CMK (cell line): ENCODE measurements at regions not wholly inside any gene's neighbourhood (a gene's known extent, or its start where the extent isn't known, plus 50 kb on each side); places are given as distances from the start of the nearest gene placed in this dataset.

ENCODE experiments used
- DNase-seq: peaks from one replicate; pipeline ENCODE4 v3.0.0-alpha.2; 2010; ENCODE audit warnings: low read depth

DNA sequence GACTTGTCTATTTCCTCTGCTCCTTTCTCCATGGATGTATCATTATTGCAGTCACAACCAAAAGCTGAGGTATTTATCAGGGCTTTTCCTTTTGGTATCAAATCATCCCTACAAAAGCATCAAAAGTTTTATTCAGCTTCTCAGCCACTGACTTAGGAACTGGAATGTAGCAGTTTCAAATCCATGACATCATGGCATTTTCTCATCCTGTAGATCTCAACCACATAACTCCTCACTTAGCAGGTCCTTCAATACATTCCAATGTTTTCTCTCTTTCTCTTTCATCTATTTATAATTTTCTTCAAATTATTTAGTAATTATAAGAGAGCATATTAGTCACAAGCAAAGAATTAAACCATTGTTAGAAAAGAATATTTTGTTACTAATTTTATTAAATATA lies 537.4 kb upstream of the SORCS1 start:
- DNase-seq = no peak

- DNase-seq = no peak
Measured at GRCh38 chr10:107692072-107692471, 527.6 kb upstream of the SORCS1 start.

DNA sequence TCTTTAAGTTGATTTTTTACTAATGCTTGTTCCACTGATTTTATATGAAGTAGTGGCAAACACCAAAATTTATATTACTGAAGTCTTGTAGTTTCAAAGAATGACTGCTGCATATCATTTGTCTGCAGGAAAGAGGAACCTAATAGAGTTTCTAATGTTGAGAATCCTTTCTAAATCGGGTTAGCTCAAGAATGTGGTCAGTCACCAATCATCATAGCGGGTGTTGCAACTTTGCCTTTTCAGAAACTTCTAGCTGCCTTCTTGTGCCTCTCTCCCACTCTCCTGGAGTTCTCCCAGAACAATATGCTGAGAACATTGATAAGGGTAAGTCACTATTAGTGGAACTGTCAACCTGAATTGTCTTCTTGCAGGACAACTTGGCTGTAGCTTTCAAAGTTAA lies 524.8 kb upstream of the SORCS1 start:
- DNase-seq = no peak

GRCh38 chr10:107687701-107688100 lies 523.2 kb upstream of the SORCS1 start:
- DNase-seq = no peak

DNA sequence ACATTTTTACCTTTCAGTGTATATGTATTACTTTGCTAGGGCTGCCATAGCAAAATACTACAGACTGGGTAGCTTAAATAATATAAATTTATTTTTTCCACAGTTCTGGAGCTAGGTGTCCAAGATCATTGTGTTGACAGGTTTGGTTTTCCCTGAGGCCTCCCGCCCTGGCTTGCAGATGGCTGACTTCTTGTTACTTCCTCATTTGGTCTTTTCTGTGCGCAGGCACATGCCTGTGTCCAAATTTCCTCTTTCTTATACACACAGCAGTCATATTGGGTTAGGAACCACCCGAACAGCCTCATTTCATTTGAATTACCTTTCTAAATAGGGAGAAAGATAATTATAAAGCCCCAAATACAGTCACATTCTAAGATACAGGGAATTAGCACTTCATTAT lies 521.6 kb upstream of the SORCS1 start:
- DNase-seq = no peak

DNA sequence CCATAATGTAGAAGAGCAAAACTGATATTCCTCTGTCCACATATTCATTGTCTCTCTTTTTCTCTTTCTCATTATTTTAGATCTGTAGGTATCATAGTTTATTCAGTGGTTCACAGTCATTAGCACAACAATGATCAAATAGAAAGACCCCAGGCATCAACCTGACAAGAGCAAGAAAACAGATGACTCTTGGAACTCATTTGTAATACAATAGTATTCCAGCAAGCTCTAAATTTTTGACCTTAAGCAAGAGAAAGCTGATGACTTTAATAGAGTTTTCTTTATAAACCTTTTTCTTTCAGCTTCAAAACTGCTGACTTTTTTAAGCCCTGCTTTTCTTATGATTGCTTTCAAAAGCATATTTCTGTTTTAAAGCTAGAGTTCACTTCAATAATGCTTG lies 507.5 kb upstream of the SORCS1 start:
- no peak for DNase-seq

DNA sequence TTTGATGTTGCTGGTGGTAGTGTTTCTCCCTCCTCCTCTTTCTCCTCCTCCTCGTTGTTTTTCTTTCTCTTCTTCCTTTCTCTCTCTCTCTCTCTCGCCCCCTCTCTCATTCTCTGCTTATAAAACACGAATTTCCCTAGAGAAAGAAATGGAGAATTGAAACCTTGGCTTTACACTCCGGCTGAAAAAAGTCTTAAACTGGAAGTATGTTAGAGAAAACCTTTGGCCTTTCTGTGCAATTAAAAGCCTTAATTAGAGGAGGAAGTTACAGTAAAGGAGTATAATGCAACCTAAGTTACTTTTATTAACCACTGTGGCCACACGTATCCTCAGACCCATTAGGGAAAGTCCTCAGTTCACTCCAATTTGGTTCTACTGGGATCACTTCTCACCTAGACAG lies 501.7 kb upstream of the SORCS1 start:
- DNase-seq = no peak

- DNase-seq = no peak
Measured at GRCh38 chr10:107665459-107665858, 501.0 kb upstream of the SORCS1 start.

- DNase-seq = no peak
Measured at GRCh38 chr10:107657851-107658250, 493.3 kb upstream of the SORCS1 start.

GRCh38 chr10:107656932-107657331 lies 492.4 kb upstream of the SORCS1 start:
- DNase-seq = no peak

- no peak for DNase-seq
Measured at GRCh38 chr10:107653832-107654287, 489.4 kb upstream of the SORCS1 start.

DNA sequence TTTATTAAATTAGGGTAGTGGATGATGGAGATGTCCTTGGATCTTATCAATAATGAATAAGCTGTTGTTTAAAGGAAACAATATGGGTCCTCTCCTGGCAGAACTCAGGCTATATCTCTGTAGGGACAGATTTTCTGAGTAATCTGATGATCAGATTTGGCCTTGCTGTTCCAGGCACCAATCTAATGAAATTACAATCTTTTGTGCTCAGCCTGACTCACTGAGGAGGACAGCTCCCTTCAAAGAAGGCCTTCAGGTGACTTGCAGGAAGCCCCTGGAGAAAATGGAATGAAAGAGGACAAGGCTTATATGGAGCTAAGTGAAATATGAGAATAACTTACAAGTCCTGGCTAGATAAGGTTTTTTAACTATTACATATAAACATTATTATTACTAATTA lies 486.4 kb upstream of the SORCS1 start:
- no peak for DNase-seq

DNA sequence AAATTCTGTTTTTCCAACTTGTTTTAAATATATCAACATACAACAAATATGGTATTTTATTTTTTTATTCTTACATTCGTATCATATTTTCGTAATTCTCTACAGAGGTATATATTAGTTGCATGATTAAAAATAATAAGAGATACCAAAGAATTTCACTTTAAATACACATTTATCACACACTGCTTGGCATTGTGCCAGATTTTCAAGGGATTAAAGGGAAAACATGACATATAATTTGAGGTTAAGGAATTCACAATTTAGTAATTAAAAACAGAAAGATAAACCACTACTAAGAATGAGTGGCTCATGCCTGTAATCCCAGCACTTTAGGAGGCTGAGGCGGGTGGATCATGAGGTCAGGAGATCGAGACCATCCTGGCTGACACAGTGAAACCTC lies 484.7 kb upstream of the SORCS1 start:
- DNase-seq = no peak

- no peak for DNase-seq
Measured at GRCh38 chr10:107647462-107647861, 483.0 kb upstream of the SORCS1 start.

DNA sequence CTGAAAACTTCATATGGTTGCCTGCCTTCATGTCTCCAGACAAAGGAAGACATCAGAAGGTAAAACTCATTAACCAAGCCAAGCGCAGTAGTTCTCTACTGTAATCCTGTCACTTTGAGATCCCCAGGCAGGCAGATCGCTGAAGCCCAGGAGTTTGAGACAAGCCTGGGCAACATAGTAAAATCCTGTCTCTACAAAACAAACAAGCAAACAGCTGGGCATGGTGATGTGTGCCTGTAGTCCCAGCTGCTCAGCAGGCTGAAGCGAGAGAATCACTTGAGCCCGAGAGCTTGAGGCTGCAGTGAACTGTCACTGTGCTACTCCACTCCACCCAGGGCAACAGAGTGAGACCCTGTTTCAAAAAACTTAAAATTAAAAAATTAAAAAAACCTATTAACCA lies 467.4 kb upstream of the SORCS1 start:
- DNase-seq = no peak

DNA sequence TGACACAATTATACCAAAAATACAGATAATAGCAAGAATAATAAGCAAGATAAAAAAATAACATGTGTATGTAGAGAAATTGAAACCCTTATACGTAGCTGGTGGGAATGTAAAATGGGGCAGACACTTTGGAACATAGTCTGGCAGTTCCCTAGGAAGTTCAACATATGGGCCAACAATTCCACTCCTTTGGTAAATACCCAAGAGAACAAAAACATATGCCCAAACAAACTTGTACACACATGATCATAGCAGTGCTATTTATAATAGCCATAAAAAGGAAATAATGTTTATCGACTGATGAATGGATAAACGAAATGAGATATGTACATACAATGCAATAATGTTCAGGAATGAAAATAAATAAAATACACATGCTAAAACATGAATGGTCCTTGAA lies 462.4 kb upstream of the SORCS1 start:
- no peak for DNase-seq

DNA sequence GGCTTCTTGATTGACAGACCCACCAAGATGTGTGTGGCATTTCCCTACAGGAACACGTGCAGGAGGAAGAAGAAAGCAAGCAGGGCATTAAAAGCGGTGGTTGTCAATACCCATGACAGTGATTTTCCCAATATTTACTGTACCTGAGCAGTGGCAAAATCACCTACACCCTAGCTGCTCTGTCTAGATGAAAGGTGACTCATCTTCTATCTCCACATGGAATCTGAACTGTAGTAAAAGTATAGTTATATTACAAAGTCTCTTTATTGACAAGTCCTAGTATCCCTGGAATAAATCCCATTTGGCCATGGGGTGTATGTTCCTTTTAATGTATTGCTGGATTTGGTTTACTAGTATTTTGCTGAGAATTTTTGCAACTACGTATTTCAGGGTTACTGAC lies 458.8 kb upstream of the SORCS1 start:
- no peak for DNase-seq

GRCh38 chr10:107619139-107619538 lies 454.6 kb upstream of the SORCS1 start:
- no peak for DNase-seq

- DNase-seq = no peak
Measured at GRCh38 chr10:107618504-107618994, 454.0 kb upstream of the SORCS1 start.

GRCh38 chr10:107616463-107617410 lies 452.2 kb upstream of the SORCS1 start:
- DNase-seq = no peak

- no peak for DNase-seq
Measured at GRCh38 chr10:107616031-107616430, 451.5 kb upstream of the SORCS1 start.

DNA sequence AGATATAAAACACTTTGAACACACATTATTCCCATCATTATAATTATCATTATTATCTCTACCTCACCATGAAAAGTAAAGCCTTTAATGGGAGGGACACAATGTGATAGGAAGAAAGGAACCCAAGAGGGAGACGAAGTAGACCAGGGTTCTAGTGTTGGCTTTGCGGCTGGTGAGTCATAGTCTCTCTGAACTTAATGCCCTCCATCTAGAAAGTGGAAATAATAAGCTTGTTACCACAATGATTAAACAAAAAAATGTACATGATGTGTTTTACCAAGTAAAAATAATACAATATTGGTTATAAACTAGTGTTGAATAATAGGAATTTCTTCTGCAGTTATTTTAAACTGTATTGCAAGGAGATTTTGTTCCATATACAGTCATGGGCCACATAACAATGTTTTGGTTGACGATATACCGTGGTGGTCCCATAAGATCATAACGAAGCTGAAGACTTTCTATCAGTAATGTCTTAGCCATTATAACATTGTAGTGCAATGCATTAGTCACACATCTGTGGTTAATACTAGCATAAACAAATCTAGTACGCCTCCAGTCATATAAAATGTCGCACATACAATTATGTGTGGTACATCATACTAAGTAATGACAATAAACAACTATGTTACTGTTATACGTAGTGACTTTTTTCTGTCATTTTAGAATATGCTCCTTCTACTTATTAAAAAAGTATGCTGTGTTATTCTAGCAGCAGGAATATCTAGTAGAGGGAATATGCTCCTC lies 450.6 kb upstream of the SORCS1 start:
- DNase-seq = no peak

DNA sequence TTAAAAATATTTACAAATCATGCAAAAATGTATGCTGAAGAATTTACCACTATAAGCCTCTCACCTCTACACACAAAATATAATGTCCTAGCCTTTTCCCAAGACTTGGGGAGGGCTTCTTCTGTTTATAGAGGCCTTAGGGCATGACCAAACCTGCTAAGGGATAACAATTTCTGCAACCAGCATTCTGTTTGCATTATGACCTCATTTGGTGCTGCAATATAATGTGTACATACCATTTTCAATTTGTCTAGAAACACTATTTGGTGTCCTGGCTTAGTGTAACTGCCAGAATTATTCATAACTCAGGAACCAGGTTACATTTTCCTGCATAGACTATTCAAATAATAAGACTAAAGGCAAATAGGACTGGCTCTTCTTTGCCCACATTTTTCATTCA lies 446.6 kb upstream of the SORCS1 start:
- DNase-seq = no peak
